Endodermal cell (in vitro differentiated cells): ENCODE measurements at regions not wholly inside any gene's neighbourhood (a gene's known extent, or its start where the extent isn't known, plus 50 kb on each side); places are given as distances from the start of the nearest gene placed in this dataset.

ENCODE experiments used
- DNase-seq: peaks from one replicate; pipeline ENCODE4 v3.0.0-alpha.2; 2017
- H3K27ac ChIP-seq: 2 replicates; pipeline ENCODE4 v1.5.1; 2013; ENCODE audit warnings: mild to moderate bottlenecking, low read depth, low read length, moderate library complexity
- H3K27me3 ChIP-seq: 2 replicates; pipeline ENCODE4 v1.6.1; 2013; ENCODE audit warnings: mild to moderate bottlenecking, low read length, moderate library complexity; ENCODE audit not compliant: insufficient read depth, control insufficient read depth, poor library complexity, severe bottlenecking
- H3K36me3 ChIP-seq: 2 replicates; pipeline ENCODE4 v1.7.0; 2013; ENCODE audit warnings: mild to moderate bottlenecking, low read length, moderate library complexity; ENCODE audit not compliant: control insufficient read depth, insufficient read depth
- H3K4me1 ChIP-seq: one replicate; pipeline ENCODE4 v1.7.0; 2013; ENCODE audit warnings: low read length; ENCODE audit not compliant: control insufficient read depth, insufficient read depth
- H3K4me3 ChIP-seq: 2 replicates; pipeline ENCODE4 v1.5.1; 2013; ENCODE audit warnings: mild to moderate bottlenecking, low read length, moderate library complexity
- H3K9ac ChIP-seq: 2 replicates; pipeline ENCODE4 v1.6.1; 2013; ENCODE audit warnings: mild to moderate bottlenecking, low read length, moderate library complexity; ENCODE audit not compliant: poor library complexity, severe bottlenecking; ENCODE audit errors: extremely low read depth
- H3K9me3 ChIP-seq: 2 replicates; pipeline ENCODE4 v1.6.1; 2013; ENCODE audit warnings: mild to moderate bottlenecking, low read length, moderate library complexity; ENCODE audit not compliant: control insufficient read depth
- H3K27ac Mint-ChIP-seq: 2 replicates; pipeline ENCODE4 v1.8.0; 2020; ENCODE audit warnings: mixed read lengths
- H3K27me3 Mint-ChIP-seq: 2 replicates; pipeline ENCODE4 v1.8.0; 2021; ENCODE audit warnings: mild to moderate bottlenecking, mixed read lengths; ENCODE audit not compliant: insufficient read depth
- H3K36me3 Mint-ChIP-seq: 2 replicates; pipeline ENCODE4 v1.8.0; 2020; ENCODE audit warnings: low read depth, mixed read lengths
- H3K4me1 Mint-ChIP-seq: 2 replicates; pipeline ENCODE4 v1.8.0; 2020; ENCODE audit warnings: mixed read lengths
- H3K4me3 Mint-ChIP-seq: 2 replicates; pipeline ENCODE4 v1.8.0; 2020; ENCODE audit warnings: mild to moderate bottlenecking, moderate library complexity, mixed read lengths
- H3K9me3 Mint-ChIP-seq: 2 replicates; pipeline ENCODE4 v1.8.0; 2020; ENCODE audit warnings: mild to moderate bottlenecking, mixed read lengths
- WGBS, 2 experiments: methylation state at CpG; one replicate each; pipeline versions ENCODE4 v1.1.5 to v1.1.7; 2013; ENCODE audit warnings: missing lambda C conversion rate in 2 of 2, mixed read lengths in 1 of 2; ENCODE audit not compliant: insufficient coverage in 1 of 2, insufficient read length in 1 of 2; 5-methylcytosine and 5-hydroxymethylcytosine counted together
- TF ChIP-seq, protein P1 (sequence below): fragments of 200-600 bp; sonication (generic); conservative IDR thresholded peaks from 2 replicates; pipeline ENCODE4 v1.5.0; 2021; ENCODE audit warnings: antibody characterized with exemption, mild to moderate bottlenecking

DNA sequence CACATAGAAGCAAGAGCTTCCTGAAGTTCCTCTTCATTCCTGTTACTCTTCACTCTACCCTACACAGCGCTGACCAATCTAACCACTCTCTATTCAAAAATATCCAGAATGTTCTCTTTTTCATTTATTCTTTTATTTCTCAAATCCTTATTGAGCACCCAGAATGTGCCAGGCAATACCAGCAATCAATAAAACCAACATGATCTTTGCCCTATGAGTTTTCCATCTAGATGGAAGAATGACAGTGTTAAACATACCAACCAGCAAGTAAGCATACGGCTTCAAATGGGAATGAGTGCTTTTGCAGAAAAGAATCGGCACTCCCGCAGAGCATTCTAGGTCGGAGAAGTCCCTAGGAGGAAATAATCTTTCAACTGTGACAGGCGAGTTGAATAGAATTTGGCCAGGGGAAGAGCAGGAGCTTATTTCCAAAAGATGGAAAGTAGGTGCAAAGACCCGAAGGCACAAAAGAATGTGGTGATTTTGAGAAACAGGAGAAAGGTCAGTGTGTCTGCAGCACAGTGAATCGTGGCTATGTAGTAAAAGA lies 217.8 kb upstream of the MEIS1 start:
- Histone ChIP-seq H3K9ac (no peak overlapping the region), H3K4me1 (no peaks in the 10 kb centered on the region), H3K27ac (peak overlapping the region; percentile 34), H3K36me3 (no peaks in the 10 kb centered on the region), H3K4me3 (no peak overlapping the region), H3K27me3 (no peaks in the 10 kb centered on the region), H3K9me3 (no peaks in the 10 kb centered on the region)
- Mint-ChIP-seq H3K27me3 (peaks cover 4% of the 10 kb centered on the region), H3K27ac (no peak overlapping the region), H3K9me3 (no peaks in the 10 kb centered on the region), H3K36me3 (no peaks in the 10 kb centered on the region), H3K4me1 (no peaks in the 10 kb centered on the region), H3K4me3 (no peak overlapping the region)
- no peak for DNase-seq
- TF ChIP-seq, protein P1, sequence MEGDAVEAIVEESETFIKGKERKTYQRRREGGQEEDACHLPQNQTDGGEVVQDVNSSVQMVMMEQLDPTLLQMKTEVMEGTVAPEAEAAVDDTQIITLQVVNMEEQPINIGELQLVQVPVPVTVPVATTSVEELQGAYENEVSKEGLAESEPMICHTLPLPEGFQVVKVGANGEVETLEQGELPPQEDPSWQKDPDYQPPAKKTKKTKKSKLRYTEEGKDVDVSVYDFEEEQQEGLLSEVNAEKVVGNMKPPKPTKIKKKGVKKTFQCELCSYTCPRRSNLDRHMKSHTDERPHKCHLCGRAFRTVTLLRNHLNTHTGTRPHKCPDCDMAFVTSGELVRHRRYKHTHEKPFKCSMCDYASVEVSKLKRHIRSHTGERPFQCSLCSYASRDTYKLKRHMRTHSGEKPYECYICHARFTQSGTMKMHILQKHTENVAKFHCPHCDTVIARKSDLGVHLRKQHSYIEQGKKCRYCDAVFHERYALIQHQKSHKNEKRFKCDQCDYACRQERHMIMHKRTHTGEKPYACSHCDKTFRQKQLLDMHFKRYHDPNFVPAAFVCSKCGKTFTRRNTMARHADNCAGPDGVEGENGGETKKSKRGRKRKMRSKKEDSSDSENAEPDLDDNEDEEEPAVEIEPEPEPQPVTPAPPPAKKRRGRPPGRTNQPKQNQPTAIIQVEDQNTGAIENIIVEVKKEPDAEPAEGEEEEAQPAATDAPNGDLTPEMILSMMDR: no peak
- 64 to 80% methylated on average over 8 of the region's 8 CpGs for WGBS, 2 experiments

DNA sequence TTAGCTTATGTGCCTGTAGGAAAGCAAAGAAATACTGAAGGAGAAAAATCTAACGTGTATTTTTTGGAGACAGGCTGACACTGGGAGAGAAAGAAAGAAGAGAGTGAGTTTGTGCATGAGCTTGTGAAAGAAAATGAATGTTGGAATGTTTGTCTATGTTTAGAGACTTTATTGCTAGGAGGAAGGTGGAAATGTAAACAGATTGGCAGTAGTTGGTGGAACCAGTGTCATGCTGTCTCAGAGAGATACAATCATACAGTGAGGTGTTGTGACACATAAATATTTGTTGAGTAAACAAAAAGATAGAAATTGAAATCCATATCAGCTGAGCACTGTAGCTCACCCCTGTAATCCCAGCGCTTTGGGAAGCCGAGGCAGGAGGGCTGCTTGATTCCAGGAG lies 222.2 kb upstream of the MEIS1 start:
- WGBS, 2 experiments: 86 to 95% methylated on average over 3 of the region's 3 CpGs
- Histone ChIP-seq H3K9me3 (no peaks in the 10 kb centered on the region), H3K4me1 (no peaks in the 10 kb centered on the region), H3K27ac (no peak overlapping the region), H3K4me3 (no peak overlapping the region), H3K9ac (no peak overlapping the region), H3K36me3 (no peaks in the 10 kb centered on the region), H3K27me3 (no peaks in the 10 kb centered on the region)
- no peak overlapping the region for H3K4me3 Mint-ChIP-seq
- no peaks in the 10 kb centered on the region for H3K36me3 Mint-ChIP-seq
- DNase-seq: no peak
- no peaks in the 10 kb centered on the region for H3K4me1 Mint-ChIP-seq
- TF ChIP-seq, protein P1: no peak
- H3K27me3 Mint-ChIP-seq: peaks cover 4% of the 10 kb centered on the region
- H3K9me3 Mint-ChIP-seq: peaks cover 5% of the 10 kb centered on the region
- H3K27ac Mint-ChIP-seq: no peak overlapping the region

DNA sequence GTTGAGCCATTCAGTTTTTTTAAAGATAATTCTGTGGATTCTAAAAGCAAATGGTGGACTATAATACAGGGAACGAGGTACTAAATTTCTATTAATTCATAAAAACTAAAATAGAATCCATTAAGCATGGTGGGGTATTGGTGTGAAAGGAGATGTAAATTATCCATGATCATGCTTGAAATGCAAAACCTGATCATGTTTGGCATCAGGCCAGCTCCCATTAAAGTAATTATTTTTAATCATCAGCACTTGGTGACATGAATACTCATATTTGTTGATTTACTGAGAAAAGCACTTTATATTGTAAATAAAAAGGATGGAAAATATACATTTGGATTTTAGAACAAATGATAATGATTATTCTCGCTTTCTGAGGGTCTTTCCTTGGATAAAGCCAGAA lies 232.3 kb upstream of the MEIS1 start:
- 67 to 81% methylated on average over 1 to 2 of the region's 2 CpGs for WGBS, 2 experiments
- peaks cover 13% of the 10 kb centered on the region for H3K9me3 ChIP-seq
- no peak overlapping the region for H3K27ac ChIP-seq
- no peak overlapping the region for H3K27ac Mint-ChIP-seq
- no peaks in the 10 kb centered on the region for H3K4me1 Mint-ChIP-seq
- H3K36me3 ChIP-seq: no peaks in the 10 kb centered on the region
- no peak for DNase-seq
- H3K4me3 ChIP-seq: no peak overlapping the region
- H3K27me3 Mint-ChIP-seq: no peaks in the 10 kb centered on the region
- no peaks in the 10 kb centered on the region for H3K27me3 ChIP-seq
- H3K9me3 Mint-ChIP-seq: peaks cover 23% of the 10 kb centered on the region
- no peaks in the 10 kb centered on the region for H3K4me1 ChIP-seq
- no peak overlapping the region for H3K9ac ChIP-seq
- TF ChIP-seq, protein P1: no peak
- H3K36me3 Mint-ChIP-seq: no peaks in the 10 kb centered on the region
- no peak overlapping the region for H3K4me3 Mint-ChIP-seq
